ENCODE measurements at regions not wholly inside any gene's neighbourhood (a gene's known extent, or its start where the extent isn't known, plus 50 kb on each side); places are given as distances from the start of the nearest gene placed in this dataset.

- no peak for TF ChIP-seq CTCF (IDR thresholded peaks at IDR 0.05)
- TF ChIP-seq POLR2A (IDR thresholded peaks at IDR 0.05) = no peak
Observed at GRCh38 chr2:239467956-239468490, 67.2 kb upstream of the HDAC4 start.

Data from suprapubic skin (tissue), 3 donors.